CD4-positive, CD25-positive, alpha-beta regulatory T cell (primary cell): ENCODE measurements at regions not wholly inside any gene's neighbourhood (a gene's known extent, or its start where the extent isn't known, plus 50 kb on each side); places are given as distances from the start of the nearest gene placed in this dataset.

ENCODE experiments used
- ATAC-seq, 2 donors: fragments of 150-1000 bp; cut with Tn5 transposase; one replicate each; pipeline ENCODE4 v1.10.0; 2021; ENCODE audit warnings: low read depth in 2 of 2, moderate number of reproducible peaks in 2 of 2, moderate library complexity in 1 of 2
- DNase-seq, 3 donors: peaks; one replicate each; pipeline versions ENCODE4 v3.0.0 to v3.0.0-alpha.2; 2012 to 2022; ENCODE audit warnings: mixed read lengths in 1 of 3
- H3K27ac ChIP-seq: one replicate; pipeline ENCODE4 v1.7.0; 2013; ENCODE audit warnings: mild to moderate bottlenecking, low read length; ENCODE audit not compliant: insufficient read depth, poor library complexity, severe bottlenecking
- H3K27me3 ChIP-seq: one replicate; pipeline ENCODE4 v1.7.0; 2013; ENCODE audit warnings: low read length; ENCODE audit not compliant: control insufficient read depth, insufficient read depth
- H3K36me3 ChIP-seq: one replicate; pipeline ENCODE4 v1.7.0; 2013; ENCODE audit warnings: mild to moderate bottlenecking, low read length, moderate library complexity; ENCODE audit not compliant: control insufficient read depth, insufficient read depth
- H3K4me1 ChIP-seq: 2 replicates; pipeline ENCODE4 v1.7.0; 2013; ENCODE audit warnings: mild to moderate bottlenecking, low read length; ENCODE audit not compliant: insufficient read depth, control insufficient read depth, poor library complexity, severe bottlenecking
- H3K4me3 ChIP-seq: one replicate; pipeline ENCODE4 v1.7.0; 2013; ENCODE audit warnings: low read depth, mild to moderate bottlenecking, low read length, moderate library complexity
- H3K9me3 ChIP-seq, 2 experiments: 1 replicate in 1 of 2; 2 replicates in 1 of 2; pipeline ENCODE4 v1.7.0; 2013; ENCODE audit warnings: low read length in 2 of 2, mild to moderate bottlenecking in 1 of 2, moderate library complexity in 1 of 2; ENCODE audit not compliant: control insufficient read depth in 2 of 2
- H3K27ac Mint-ChIP-seq, 3 donors: one replicate each; pipeline ENCODE4 v1.8.0; 2020 to 2022; ENCODE audit warnings: mild to moderate bottlenecking in 3 of 3, mixed read lengths in 3 of 3, moderate library complexity in 2 of 3
- H3K27me3 Mint-ChIP-seq: one replicate; pipeline ENCODE4 v1.8.0; 2022; ENCODE audit warnings: mild to moderate bottlenecking, mixed read lengths
- H3K36me3 Mint-ChIP-seq: one replicate; pipeline ENCODE4 v1.8.0; 2020; ENCODE audit warnings: mixed read lengths
- H3K4me1 Mint-ChIP-seq, 4 donors: one replicate each; pipeline ENCODE4 v1.8.0; 2020 to 2022; ENCODE audit warnings: mixed read lengths in 4 of 4, mild to moderate bottlenecking in 1 of 4
- H3K4me3 Mint-ChIP-seq, 4 donors: one replicate each; pipeline ENCODE4 v1.8.0; 2020 to 2022; ENCODE audit warnings: mild to moderate bottlenecking in 4 of 4, mixed read lengths in 4 of 4, moderate library complexity in 3 of 4
- H3K9me3 Mint-ChIP-seq, 7 donors: one replicate each; pipeline ENCODE4 v1.8.0; 2020 to 2022; ENCODE audit warnings: mixed read lengths in 7 of 7, mild to moderate bottlenecking in 3 of 7, moderate library complexity in 2 of 7

- ATAC-seq (no peak), DNase-seq (no peak)
- Histone ChIP-seq H3K4me3 (no peak overlapping the region), H3K36me3 (no peaks in the 10 kb centered on the region), H3K4me1 (no peaks in the 10 kb centered on the region), H3K27me3 (peaks cover 4% of the 10 kb centered on the region), H3K9me3 (no peaks in the 10 kb centered on the region), H3K27ac (no peak overlapping the region)
- H3K9me3 Mint-ChIP-seq: peaks cover 0 to 8% (median 5%) of the 10 kb centered on the region in 7 donors
- H3K4me1 Mint-ChIP-seq: peaks cover 12 to 27% (median 17%) of the 10 kb centered on the region in 4 donors
- H3K36me3 Mint-ChIP-seq: no peaks in the 10 kb centered on the region
- peaks cover 29% of the 10 kb centered on the region for H3K27me3 Mint-ChIP-seq
- H3K4me3 Mint-ChIP-seq: no peak overlapping the region
- H3K27ac Mint-ChIP-seq: no peak overlapping the region
Measured at GRCh38 chr1:101344745-101345144, 107.9 kb downstream of the S1PR1 start.

GRCh38 chr1:101346419-101346818, 109.6 kb downstream of the S1PR1 start:
- Mint-ChIP-seq H3K4me1 (peaks cover 12 to 27% (median 17%) of the 10 kb centered on the region in 4 donors), H3K9me3 (peaks cover 0 to 8% (median 5%) of the 10 kb centered on the region in 7 donors), H3K4me3 (peak overlapping the region in 2 of 4 donors; percentile 9 to 63), H3K27me3 (peaks cover 28% of the 10 kb centered on the region), H3K27ac (peak overlapping the region in 2 of 3 donors; percentile 5 to 75), H3K36me3 (no peaks in the 10 kb centered on the region)
- no peak overlapping the region for H3K27ac ChIP-seq
- no peaks in the 10 kb centered on the region for H3K4me1 ChIP-seq
- ATAC-seq: no peak
- peak overlapping the region; percentile 45 for H3K4me3 ChIP-seq
- no peaks in the 10 kb centered on the region for H3K36me3 ChIP-seq
- peaks cover 2% of the 10 kb centered on the region for H3K27me3 ChIP-seq
- peak in 1 of 3 donors; percentile 38 for DNase-seq
- H3K9me3 ChIP-seq: no peaks in the 10 kb centered on the region

GRCh38 chr1:101356013-101356412, 119.2 kb downstream of the S1PR1 start:
- Histone ChIP-seq H3K4me1 (peaks cover 5% of the 10 kb centered on the region), H3K9me3 (no peaks in the 10 kb centered on the region), H3K27me3 (no peaks in the 10 kb centered on the region), H3K27ac (no peak overlapping the region), H3K36me3 (no peaks in the 10 kb centered on the region), H3K4me3 (no peak overlapping the region)
- no peak for DNase-seq
- H3K27ac Mint-ChIP-seq: no peak overlapping the region
- peaks cover 20% of the 10 kb centered on the region for H3K27me3 Mint-ChIP-seq
- no peak overlapping the region for H3K4me3 Mint-ChIP-seq
- no peaks in the 10 kb centered on the region for H3K36me3 Mint-ChIP-seq
- no peaks in the 10 kb centered on the region for H3K9me3 Mint-ChIP-seq
- no peak for ATAC-seq
- H3K4me1 Mint-ChIP-seq: peaks cover 6 to 9% (median 7%) of the 10 kb centered on the region in 4 donors

GRCh38 chr1:101356604-101357443, 120.0 kb downstream of the S1PR1 start:
- Histone ChIP-seq H3K9me3 (no peaks in the 10 kb centered on the region), H3K36me3 (no peaks in the 10 kb centered on the region), H3K4me1 (peaks cover 5% of the 10 kb centered on the region), H3K27ac (no peak overlapping the region), H3K27me3 (no peaks in the 10 kb centered on the region), H3K4me3 (no peak overlapping the region)
- Mint-ChIP-seq H3K27me3 (peaks cover 20% of the 10 kb centered on the region), H3K4me3 (peak overlapping the region in 1 of 4 donors; percentile 10), H3K36me3 (no peaks in the 10 kb centered on the region), H3K27ac (peak overlapping the region in 2 of 3 donors; percentile 18 to 47), H3K4me1 (peaks cover 6 to 9% (median 7%) of the 10 kb centered on the region in 4 donors), H3K9me3 (no peaks in the 10 kb centered on the region)
- ATAC-seq (no peak), DNase-seq (no peak)

- Histone ChIP-seq H3K9me3 (no peaks in the 10 kb centered on the region), H3K4me1 (peaks cover 5% of the 10 kb centered on the region), H3K4me3 (no peak overlapping the region), H3K27ac (no peak overlapping the region), H3K36me3 (no peaks in the 10 kb centered on the region), H3K27me3 (no peaks in the 10 kb centered on the region)
- Mint-ChIP-seq H3K36me3 (no peaks in the 10 kb centered on the region), H3K9me3 (no peaks in the 10 kb centered on the region), H3K4me3 (peak overlapping the region in 2 of 4 donors; percentile 6 to 10), H3K4me1 (peaks cover 6 to 9% (median 7%) of the 10 kb centered on the region in 4 donors), H3K27ac (peak overlapping the region; percentile 18 to 50 (median 47)), H3K27me3 (peaks cover 20% of the 10 kb centered on the region)
- peak; percentile 60 to 89 (median 86) for DNase-seq
- peak; percentile 98 to 99 for ATAC-seq
Measured at GRCh38 chr1:101357444-101357986, 120.7 kb downstream of the S1PR1 start.

GRCh38 chr1:101360506-101360905, 123.7 kb downstream of the S1PR1 start:
- peaks cover 6 to 7% (median 7%) of the 10 kb centered on the region in 4 donors for H3K4me1 Mint-ChIP-seq
- no peak overlapping the region for H3K27ac ChIP-seq
- no peaks in the 10 kb centered on the region for H3K36me3 ChIP-seq
- peaks cover 5% of the 10 kb centered on the region for H3K4me1 ChIP-seq
- H3K36me3 Mint-ChIP-seq: no peaks in the 10 kb centered on the region
- ATAC-seq (no peak), DNase-seq (no peak)
- no peaks in the 10 kb centered on the region for H3K9me3 ChIP-seq
- peaks cover 20% of the 10 kb centered on the region for H3K27me3 Mint-ChIP-seq
- H3K9me3 Mint-ChIP-seq: no peaks in the 10 kb centered on the region
- no peak overlapping the region for H3K27ac Mint-ChIP-seq
- no peaks in the 10 kb centered on the region for H3K27me3 ChIP-seq
- H3K4me3 Mint-ChIP-seq: no peak overlapping the region
- H3K4me3 ChIP-seq: no peak overlapping the region

GRCh38 chr1:101363891-101364318, 127.1 kb downstream of the S1PR1 start:
- no peak overlapping the region for H3K27ac ChIP-seq
- no peak overlapping the region for H3K27ac Mint-ChIP-seq
- no peaks in the 10 kb centered on the region for H3K4me1 ChIP-seq
- H3K36me3 ChIP-seq: no peaks in the 10 kb centered on the region
- H3K4me3 ChIP-seq: no peak overlapping the region
- DNase-seq: no peak
- no peak overlapping the region for H3K4me3 Mint-ChIP-seq
- no peaks in the 10 kb centered on the region for H3K9me3 ChIP-seq
- peaks cover 3% of the 10 kb centered on the region for H3K27me3 Mint-ChIP-seq
- no peaks in the 10 kb centered on the region for H3K9me3 Mint-ChIP-seq
- no peaks in the 10 kb centered on the region for H3K27me3 ChIP-seq
- ATAC-seq: no peak
- no peaks in the 10 kb centered on the region for H3K36me3 Mint-ChIP-seq
- no peaks in the 10 kb centered on the region for H3K4me1 Mint-ChIP-seq
